Skeletal muscle tissue (tissue), 3 donors: ENCODE measurements at regions not wholly inside any gene's neighbourhood (a gene's known extent, or its start where the extent isn't known, plus 50 kb on each side); places are given as distances from the start of the nearest gene placed in this dataset.

ENCODE experiments used
- H3K27ac ChIP-seq: one replicate; pipeline ENCODE4 v1.7.0; 2013; ENCODE audit warnings: mild to moderate bottlenecking, low read depth, low read length, inconsistent platforms
- H3K27me3 ChIP-seq, 3 donors: one replicate each; pipeline ENCODE4 v1.7.0; 2013; ENCODE audit warnings: low read length in 3 of 3; ENCODE audit not compliant: control insufficient read depth in 3 of 3, insufficient read depth in 3 of 3
- H3K36me3 ChIP-seq, 3 donors: one replicate each; pipeline ENCODE4 v1.7.0; 2013; ENCODE audit warnings: low read length in 3 of 3; ENCODE audit not compliant: control insufficient read depth in 3 of 3, insufficient read depth in 3 of 3
- H3K4me1 ChIP-seq, 3 donors: one replicate each; pipeline ENCODE4 v1.7.0; 2013; ENCODE audit warnings: low read length in 3 of 3, mild to moderate bottlenecking in 3 of 3; ENCODE audit not compliant: control insufficient read depth in 3 of 3, insufficient read depth in 3 of 3
- H3K4me3 ChIP-seq, 3 donors: one replicate each; pipeline ENCODE4 v1.7.0; 2013; ENCODE audit warnings: low read length in 3 of 3
- H3K9ac ChIP-seq, 3 donors: one replicate each; pipeline ENCODE4 v1.7.0; 2013; ENCODE audit warnings: low read length in 3 of 3, mild to moderate bottlenecking in 3 of 3, moderate library complexity in 2 of 3, low read depth in 1 of 3
- H3K9me3 ChIP-seq, 3 donors: one replicate each; pipeline ENCODE4 v1.7.0; 2013; ENCODE audit warnings: low read length in 3 of 3; ENCODE audit not compliant: control insufficient read depth in 3 of 3
- donor health status: Osteomylitis.

DNA sequence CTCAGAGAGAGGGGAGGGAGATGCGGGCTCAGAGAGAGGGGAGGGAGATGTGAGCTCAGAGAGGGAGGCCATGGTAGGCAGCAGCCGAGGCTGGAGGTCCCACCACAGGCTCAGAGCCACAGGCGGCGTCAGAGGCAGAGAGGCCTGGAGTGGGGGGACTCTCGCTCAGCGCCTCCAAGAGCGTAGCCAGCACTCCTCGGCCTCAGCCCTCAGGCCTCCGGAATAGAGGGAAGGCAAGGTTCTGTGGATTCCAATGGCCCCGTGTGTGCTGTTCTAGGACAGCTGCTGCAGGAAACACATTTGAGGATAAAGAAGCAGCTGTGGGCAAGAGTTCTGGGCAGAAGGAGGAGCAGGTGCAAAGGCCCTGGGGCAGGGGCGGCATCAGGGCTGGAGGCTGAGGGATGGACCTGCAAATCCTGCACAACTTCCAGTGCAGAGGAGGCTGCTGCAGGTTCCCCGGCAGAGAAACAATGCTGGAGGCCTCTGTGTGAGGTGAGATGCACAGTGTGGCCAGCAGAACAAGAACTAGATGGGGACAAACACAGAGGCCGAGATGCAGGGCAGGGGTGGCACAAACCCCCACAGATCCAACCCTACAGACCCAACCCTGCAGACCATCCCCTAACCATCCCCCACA, 59.1 kb upstream of the GALNT9 start:
- no peaks in the 10 kb centered on the region for H3K4me1 ChIP-seq
- no peak overlapping the region for H3K27ac ChIP-seq
- H3K4me3 ChIP-seq = no peak overlapping the region
- no peak overlapping the region for H3K9ac ChIP-seq
- peaks cover 46 to 64% (median 64%) of the 10 kb centered on the region in 3 donors for H3K27me3 ChIP-seq
- no peaks in the 10 kb centered on the region for H3K9me3 ChIP-seq
- H3K36me3 ChIP-seq = no peaks in the 10 kb centered on the region

DNA sequence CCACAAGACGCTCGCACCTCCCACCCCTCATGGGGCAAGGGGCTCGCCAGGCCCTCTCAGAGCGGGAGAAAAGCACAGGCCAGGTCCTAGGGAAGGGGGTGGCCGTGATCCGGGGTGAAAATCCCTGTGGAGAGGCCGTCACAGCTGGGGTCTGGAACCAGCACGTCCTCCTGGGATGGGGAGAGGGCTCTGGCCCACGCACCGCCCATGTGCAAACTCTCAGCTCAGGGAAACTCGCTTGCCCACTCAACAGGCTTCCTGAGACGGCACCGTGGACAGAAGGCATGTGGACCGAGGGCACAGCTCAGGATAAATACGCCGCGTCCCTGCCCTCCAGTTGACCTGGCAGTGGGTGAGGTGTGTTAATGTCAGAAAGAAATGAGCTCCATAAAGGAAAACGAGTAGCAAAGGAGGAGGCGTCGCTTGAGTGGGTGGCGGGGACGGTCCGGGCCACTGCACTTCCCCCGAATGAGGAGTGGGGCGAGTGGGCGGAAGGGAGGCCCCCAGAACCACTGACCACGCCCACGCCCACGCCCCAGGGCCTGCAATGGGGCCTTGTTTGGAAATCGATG, 57.6 kb upstream of the GALNT9 start:
- peaks cover 40 to 63% (median 57%) of the 10 kb centered on the region in 3 donors for H3K27me3 ChIP-seq
- no peak overlapping the region for H3K27ac ChIP-seq
- H3K4me3 ChIP-seq = no peak overlapping the region
- H3K9ac ChIP-seq = no peak overlapping the region
- no peaks in the 10 kb centered on the region for H3K36me3 ChIP-seq
- H3K9me3 ChIP-seq = no peaks in the 10 kb centered on the region
- no peaks in the 10 kb centered on the region for H3K4me1 ChIP-seq

- H3K36me3 ChIP-seq = no peaks in the 10 kb centered on the region
- H3K9me3 ChIP-seq = no peaks in the 10 kb centered on the region
- H3K9ac ChIP-seq = no peak overlapping the region
- H3K27me3 ChIP-seq = peaks cover 45 to 71% (median 57%) of the 10 kb centered on the region in 3 donors
- no peaks in the 10 kb centered on the region for H3K4me1 ChIP-seq
- H3K27ac ChIP-seq = no peak overlapping the region
- H3K4me3 ChIP-seq = no peak overlapping the region
Measured at GRCh38 chr12:132385923-132386751, 56.7 kb upstream of the GALNT9 start.

DNA sequence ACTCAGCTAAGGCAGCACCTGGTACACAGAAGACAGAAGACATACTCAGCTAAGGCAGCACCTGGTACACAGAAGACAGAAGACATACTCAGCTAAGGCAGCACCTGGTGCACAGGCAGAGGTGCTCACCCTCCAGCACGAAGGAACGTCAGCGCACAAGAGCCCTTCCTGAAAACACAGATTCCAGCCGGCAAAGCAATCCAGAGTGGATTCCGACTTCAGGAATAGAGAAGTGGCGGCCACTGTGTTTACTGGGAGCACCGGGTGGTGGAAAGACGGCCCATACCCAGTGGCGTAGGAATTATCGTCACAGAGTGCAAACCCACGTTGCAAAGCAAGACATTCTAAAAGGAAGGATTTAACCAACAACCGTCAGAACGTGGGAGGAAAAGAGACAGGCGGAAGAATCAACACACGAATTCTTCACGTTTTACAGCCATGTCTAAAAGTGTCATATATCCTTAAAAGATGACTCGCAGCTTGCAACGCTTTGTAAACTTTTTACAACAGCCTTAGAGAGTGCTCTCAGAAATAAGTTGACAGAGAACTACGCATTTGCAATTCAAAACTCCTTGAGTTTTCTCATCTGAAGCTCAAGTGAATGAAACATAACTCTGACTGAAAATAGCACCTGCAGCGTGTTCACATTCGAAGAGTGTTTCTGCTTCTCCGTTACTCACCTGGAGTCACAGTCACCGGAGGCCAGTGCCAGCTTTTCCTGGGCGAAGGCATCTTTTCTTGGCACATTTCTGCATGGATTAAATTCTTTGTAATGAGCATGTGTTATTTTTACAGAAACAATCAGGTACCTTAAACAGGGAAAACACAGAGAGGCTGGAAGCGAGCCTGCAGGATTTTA, 55.8 kb upstream of the GALNT9 start:
- Histone ChIP-seq H3K4me3 (no peak overlapping the region), H3K9ac (no peak overlapping the region), H3K27me3 (peaks cover 50 to 69% (median 55%) of the 10 kb centered on the region in 3 donors), H3K4me1 (no peaks in the 10 kb centered on the region), H3K27ac (no peak overlapping the region), H3K9me3 (no peaks in the 10 kb centered on the region), H3K36me3 (no peaks in the 10 kb centered on the region)

DNA sequence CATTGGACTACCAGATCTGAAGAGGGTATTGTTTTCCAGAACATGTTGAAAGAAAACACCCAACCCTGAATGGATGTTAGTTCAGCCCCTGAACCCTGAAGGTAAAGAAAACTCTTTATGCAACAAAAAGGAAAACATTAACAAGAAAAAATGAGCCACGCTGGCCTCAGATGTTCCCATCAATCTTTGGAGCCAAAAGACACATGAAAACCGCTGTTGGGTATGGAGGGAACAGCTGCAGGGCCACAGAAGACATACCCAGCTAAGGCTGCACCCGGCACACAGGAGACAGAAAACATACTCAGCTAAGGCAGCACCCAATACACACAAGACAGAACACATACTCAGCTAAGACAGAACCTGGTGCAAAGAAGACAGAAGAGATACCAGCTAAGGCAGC, 51.3 kb upstream of the GALNT9 start:
- Histone ChIP-seq H3K36me3 (no peaks in the 10 kb centered on the region), H3K27ac (no peak overlapping the region), H3K9me3 (no peaks in the 10 kb centered on the region), H3K4me1 (no peaks in the 10 kb centered on the region), H3K27me3 (peaks cover 42 to 65% (median 42%) of the 10 kb centered on the region in 3 donors), H3K4me3 (no peak overlapping the region), H3K9ac (no peak overlapping the region)

GRCh38 chr12:132379996-132380395, 50.6 kb upstream of the GALNT9 start:
- no peaks in the 10 kb centered on the region for H3K36me3 ChIP-seq
- peaks cover 41 to 65% (median 46%) of the 10 kb centered on the region in 3 donors for H3K27me3 ChIP-seq
- no peaks in the 10 kb centered on the region for H3K4me1 ChIP-seq
- H3K9me3 ChIP-seq = no peaks in the 10 kb centered on the region
- H3K4me3 ChIP-seq = no peak overlapping the region
- H3K27ac ChIP-seq = no peak overlapping the region
- no peak overlapping the region for H3K9ac ChIP-seq

- no peak overlapping the region for H3K27ac ChIP-seq
- peaks cover 42 to 67% (median 47%) of the 10 kb centered on the region in 3 donors for H3K27me3 ChIP-seq
- no peaks in the 10 kb centered on the region for H3K36me3 ChIP-seq
- H3K4me3 ChIP-seq = no peak overlapping the region
- H3K9ac ChIP-seq = no peak overlapping the region
- H3K4me1 ChIP-seq = no peaks in the 10 kb centered on the region
- no peaks in the 10 kb centered on the region for H3K9me3 ChIP-seq
Measured at GRCh38 chr12:132379576-132379975, 50.2 kb upstream of the GALNT9 start.
